Progenitor cell of endocrine pancreas (in vitro differentiated cells): ENCODE measurements at regions not wholly inside any gene's neighbourhood (a gene's known extent, or its start where the extent isn't known, plus 50 kb on each side); places are given as distances from the start of the nearest gene placed in this dataset.

Source experiments
- DNase-seq: peaks from one replicate; pipeline ENCODE4 v3.0.0; 2021; ENCODE audit warnings: low spot score; ENCODE audit not compliant: unreplicated experiment
- H3K27ac Mint-ChIP-seq: 2 replicates; pipeline ENCODE4 v1.8.0; 2021; ENCODE audit warnings: mild to moderate bottlenecking, moderate library complexity, mixed read lengths
- H3K27me3 Mint-ChIP-seq: 2 replicates; pipeline ENCODE4 v1.8.0; 2021; ENCODE audit warnings: mixed read lengths
- H3K36me3 Mint-ChIP-seq: 2 replicates; pipeline ENCODE4 v1.8.0; 2022; ENCODE audit warnings: mixed read lengths; ENCODE audit not compliant: insufficient read depth
- H3K4me1 Mint-ChIP-seq: 2 replicates; pipeline ENCODE4 v1.8.0; 2021; ENCODE audit warnings: low read depth, mixed read lengths
- H3K4me3 Mint-ChIP-seq: 2 replicates; pipeline ENCODE4 v1.8.0; 2021; ENCODE audit warnings: low read depth, mild to moderate bottlenecking, moderate library complexity, mixed read lengths
- H3K9me3 Mint-ChIP-seq: 2 replicates; pipeline ENCODE4 v1.8.0; 2021; ENCODE audit warnings: low read depth, mixed read lengths
- CTCF ChIP-seq: fragments of 200-600 bp; sonication (generic); IDR thresholded peaks from one replicate; pipeline ENCODE4 v1.5.0; 2021; ENCODE audit warnings: antibody characterized with exemption, mild to moderate bottlenecking; ENCODE audit not compliant: unreplicated experiment

DNA sequence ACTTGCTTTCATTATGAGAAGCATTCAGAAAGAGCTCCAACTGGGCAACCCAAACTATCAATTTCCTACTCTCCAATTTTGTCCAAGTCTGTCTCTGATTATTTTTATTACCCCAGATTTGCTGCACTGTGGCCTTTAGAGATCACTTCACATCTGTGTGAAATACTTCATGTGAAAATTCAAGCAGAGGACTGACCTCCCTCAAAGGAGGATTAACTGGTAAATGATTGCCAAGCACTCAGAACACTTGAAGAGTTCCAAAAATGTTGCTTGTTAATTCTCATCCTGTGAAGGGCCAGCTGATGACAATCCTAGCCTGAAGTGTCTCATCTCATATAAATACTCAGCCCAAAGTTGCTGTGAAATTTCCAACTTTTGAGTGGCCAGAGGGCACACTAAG, 182.8 kb upstream of the DGKB start:
- DNase-seq: no peak
- H3K4me1 Mint-ChIP-seq: no peaks in the 10 kb centered on the region
- H3K27me3 Mint-ChIP-seq: no peaks in the 10 kb centered on the region
- H3K4me3 Mint-ChIP-seq: no peak overlapping the region
- no peak for TF ChIP-seq CTCF
- H3K9me3 Mint-ChIP-seq: no peaks in the 10 kb centered on the region
- H3K36me3 Mint-ChIP-seq: no peaks in the 10 kb centered on the region
- H3K27ac Mint-ChIP-seq: no peak overlapping the region

DNA sequence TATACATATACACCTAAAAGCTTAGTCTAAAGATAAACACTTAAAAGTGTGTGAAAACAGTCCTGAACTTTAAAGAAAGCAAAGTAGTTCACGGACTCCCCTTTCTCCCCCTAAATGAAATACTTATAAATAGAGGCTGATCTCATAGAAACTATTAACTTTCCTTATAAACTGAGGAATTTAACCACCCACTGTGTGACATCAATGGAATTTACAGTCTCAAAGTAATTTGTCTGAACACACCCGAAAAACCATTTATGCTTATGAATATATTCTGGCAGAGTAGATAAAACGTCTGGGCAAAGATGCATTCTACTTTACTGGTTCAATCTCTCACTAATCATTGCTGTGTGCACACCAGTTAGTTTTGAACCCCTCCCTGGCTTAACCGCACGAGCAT, 181.8 kb upstream of the DGKB start:
- H3K27ac Mint-ChIP-seq: no peak overlapping the region
- no peaks in the 10 kb centered on the region for H3K4me1 Mint-ChIP-seq

GRCh38 chr7:15081891-15082290, 179.3 kb upstream of the DGKB start:
- no peaks in the 10 kb centered on the region for H3K4me1 Mint-ChIP-seq
- no peaks in the 10 kb centered on the region for H3K36me3 Mint-ChIP-seq
- TF ChIP-seq CTCF: no peak

More for the DNA sequence above, 181.8 kb upstream of the DGKB start:
- Mint-ChIP-seq H3K27me3 (no peaks in the 10 kb centered on the region), H3K4me3 (no peak overlapping the region), H3K36me3 (no peaks in the 10 kb centered on the region), H3K9me3 (no peaks in the 10 kb centered on the region)
- no peak for TF ChIP-seq CTCF
- no peak for DNase-seq

DNA sequence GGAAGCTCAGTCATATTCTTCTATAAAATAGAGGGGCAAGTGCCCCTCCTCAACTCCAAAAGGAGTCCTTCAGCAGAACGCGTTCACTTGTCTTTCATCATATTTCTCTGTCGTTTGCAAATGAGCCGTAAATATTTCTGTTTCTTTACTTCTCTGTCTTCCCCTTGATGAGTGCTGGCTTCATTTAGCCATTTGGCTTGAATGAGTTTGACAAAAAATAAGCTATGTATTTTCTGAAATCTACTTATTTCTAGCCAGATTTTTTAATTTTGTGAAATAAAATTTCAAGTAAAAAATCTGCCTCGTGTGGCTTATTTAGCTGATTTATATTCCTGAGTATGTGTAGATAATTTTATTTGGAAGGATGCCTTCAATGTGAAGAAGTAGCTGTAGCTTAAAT, 170.8 kb upstream of the DGKB start:
- no peak overlapping the region for H3K4me3 Mint-ChIP-seq
- no peak overlapping the region for H3K27ac Mint-ChIP-seq

More at GRCh38 chr7:15081891-15082290, 179.3 kb upstream of the DGKB start:
- no peak overlapping the region for H3K27ac Mint-ChIP-seq
- no peaks in the 10 kb centered on the region for H3K27me3 Mint-ChIP-seq
- peaks cover under 1% of the 10 kb centered on the region for H3K9me3 Mint-ChIP-seq
- H3K4me3 Mint-ChIP-seq: no peak overlapping the region
- DNase-seq: no peak

GRCh38 chr7:15068324-15068723, 165.8 kb upstream of the DGKB start:
- H3K4me3 Mint-ChIP-seq: no peak overlapping the region
- no peak for TF ChIP-seq CTCF
- no peaks in the 10 kb centered on the region for H3K36me3 Mint-ChIP-seq
- H3K27me3 Mint-ChIP-seq: no peaks in the 10 kb centered on the region
- no peak overlapping the region for H3K27ac Mint-ChIP-seq
- peaks cover 6% of the 10 kb centered on the region for H3K9me3 Mint-ChIP-seq
- H3K4me1 Mint-ChIP-seq: no peaks in the 10 kb centered on the region
- DNase-seq: no peak

More for the DNA sequence above, 170.8 kb upstream of the DGKB start:
- no peak for DNase-seq
- no peak for TF ChIP-seq CTCF
- no peaks in the 10 kb centered on the region for H3K4me1 Mint-ChIP-seq
- H3K36me3 Mint-ChIP-seq: no peaks in the 10 kb centered on the region
- peaks cover 4% of the 10 kb centered on the region for H3K9me3 Mint-ChIP-seq
- no peaks in the 10 kb centered on the region for H3K27me3 Mint-ChIP-seq
